Activated T-cell treated with anti-CD3 and anti-CD28 coated beads, Interleukin-2, amount 50 U/mL, for 24 hours (primary cell): ENCODE measurements at regions not wholly inside any gene's neighbourhood (a gene's known extent, or its start where the extent isn't known, plus 50 kb on each side); places are given as distances from the start of the nearest gene placed in this dataset.

ENCODE experiments used
- DNase-seq: peaks from one replicate; pipeline ENCODE4 v3.0.0-alpha.2; 2020
- H3K27ac Mint-ChIP-seq: 2 replicates; pipeline ENCODE4 v1.8.0; 2020; ENCODE audit warnings: mild to moderate bottlenecking, mixed read lengths
- H3K27me3 Mint-ChIP-seq: 2 replicates; pipeline ENCODE4 v1.8.0; 2020; ENCODE audit warnings: mixed read lengths
- H3K36me3 Mint-ChIP-seq: 2 replicates; pipeline ENCODE4 v1.8.0; 2020; ENCODE audit warnings: low read depth, mixed read lengths
- H3K4me1 Mint-ChIP-seq: 2 replicates; pipeline ENCODE4 v1.8.0; 2020; ENCODE audit warnings: low read depth, mixed read lengths
- H3K4me3 Mint-ChIP-seq: 2 replicates; pipeline ENCODE4 v1.8.0; 2020; ENCODE audit warnings: mild to moderate bottlenecking, moderate library complexity, mixed read lengths
- H3K9me3 Mint-ChIP-seq: 2 replicates; pipeline ENCODE4 v1.8.0; 2020; ENCODE audit warnings: mixed read lengths

DNA sequence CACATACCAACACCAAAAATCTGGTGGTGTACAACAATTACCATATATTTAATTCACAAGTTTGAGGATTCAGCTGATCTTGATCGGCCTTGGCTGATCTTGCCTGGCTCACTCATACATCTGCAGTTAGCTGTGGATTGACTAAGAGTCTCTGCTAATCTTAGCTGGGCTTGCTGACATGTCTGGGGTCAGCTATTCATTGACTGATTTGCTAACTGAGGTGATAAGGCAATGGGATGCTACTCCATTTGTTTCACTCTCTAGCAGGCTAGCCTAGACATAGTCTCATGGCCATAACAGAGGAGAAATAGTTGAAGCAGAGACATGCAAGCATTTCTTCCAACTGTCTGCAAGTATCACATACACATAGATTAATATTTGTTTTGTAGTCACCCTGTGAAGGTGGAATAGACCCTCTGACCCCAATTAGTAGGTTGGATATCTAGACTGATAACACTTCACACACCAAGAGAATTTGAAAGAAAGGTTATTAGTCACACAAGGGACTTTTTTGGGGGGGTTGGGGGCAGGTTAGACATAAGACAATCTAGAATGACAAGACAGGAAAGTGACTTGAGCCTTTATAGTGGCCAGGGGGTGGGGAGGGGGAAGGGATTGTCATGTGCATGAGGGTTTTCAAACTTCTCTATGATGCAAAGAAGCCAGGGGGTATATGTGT, 142.3 kb downstream of the BARHL2 start:
- H3K36me3 Mint-ChIP-seq, result no peaks in the 10 kb centered on the region
- H3K27ac Mint-ChIP-seq, result no peak overlapping the region
- H3K9me3 Mint-ChIP-seq, result no peaks in the 10 kb centered on the region
- H3K27me3 Mint-ChIP-seq, result peaks cover 23% of the 10 kb centered on the region
- no peak for DNase-seq
- no peaks in the 10 kb centered on the region for H3K4me1 Mint-ChIP-seq
- no peak overlapping the region for H3K4me3 Mint-ChIP-seq

- no peaks in the 10 kb centered on the region for H3K4me1 Mint-ChIP-seq
- no peaks in the 10 kb centered on the region for H3K9me3 Mint-ChIP-seq
- no peak for DNase-seq
- H3K27me3 Mint-ChIP-seq, result peaks cover 22% of the 10 kb centered on the region
- H3K4me3 Mint-ChIP-seq, result no peak overlapping the region
- no peak overlapping the region for H3K27ac Mint-ChIP-seq
- H3K36me3 Mint-ChIP-seq, result no peaks in the 10 kb centered on the region
Measured at GRCh38 chr1:90573736-90574135, 143.4 kb downstream of the BARHL2 start.

- Mint-ChIP-seq H3K36me3 (no peaks in the 10 kb centered on the region), H3K4me3 (no peak overlapping the region), H3K27ac (no peak overlapping the region), H3K27me3 (peaks cover 23% of the 10 kb centered on the region), H3K4me1 (no peaks in the 10 kb centered on the region), H3K9me3 (no peaks in the 10 kb centered on the region)
- DNase-seq, result no peak
Measured at GRCh38 chr1:90572446-90572845, 144.7 kb downstream of the BARHL2 start.

GRCh38 chr1:90568436-90568835, 148.7 kb downstream of the BARHL2 start:
- no peak overlapping the region for H3K27ac Mint-ChIP-seq
- H3K4me3 Mint-ChIP-seq, result no peak overlapping the region
- no peaks in the 10 kb centered on the region for H3K4me1 Mint-ChIP-seq
- H3K36me3 Mint-ChIP-seq, result no peaks in the 10 kb centered on the region
- H3K27me3 Mint-ChIP-seq, result peaks cover 17% of the 10 kb centered on the region
- DNase-seq, result no peak
- H3K9me3 Mint-ChIP-seq, result no peaks in the 10 kb centered on the region

DNA sequence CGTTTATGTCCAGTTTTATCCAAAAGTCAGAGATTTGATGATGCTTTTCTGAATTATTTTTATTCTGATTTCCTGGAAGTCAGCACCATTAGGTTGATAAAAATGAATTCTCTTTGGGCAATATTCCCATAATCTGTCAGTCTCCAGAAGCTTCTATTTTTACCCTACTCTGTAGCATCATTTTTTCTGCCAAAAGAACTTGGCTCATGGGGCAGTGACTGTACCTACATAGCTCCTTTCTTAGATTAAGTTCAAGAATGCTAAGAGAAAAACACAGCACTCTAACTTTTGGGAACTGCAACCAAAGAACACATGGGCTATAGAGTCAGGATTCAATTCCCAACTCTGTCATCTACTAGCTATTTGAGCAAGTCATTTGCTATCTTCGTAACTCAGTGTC, 152.9 kb downstream of the BARHL2 start:
- Mint-ChIP-seq H3K27me3 (peaks cover 8% of the 10 kb centered on the region), H3K27ac (no peak overlapping the region), H3K4me1 (no peaks in the 10 kb centered on the region), H3K4me3 (no peak overlapping the region), H3K36me3 (no peaks in the 10 kb centered on the region), H3K9me3 (no peaks in the 10 kb centered on the region)
- no peak for DNase-seq

GRCh38 chr1:90562892-90563291, 154.2 kb downstream of the BARHL2 start:
- Mint-ChIP-seq H3K4me3 (no peak overlapping the region), H3K4me1 (no peaks in the 10 kb centered on the region), H3K9me3 (no peaks in the 10 kb centered on the region), H3K27me3 (peaks cover 13% of the 10 kb centered on the region), H3K27ac (no peak overlapping the region), H3K36me3 (no peaks in the 10 kb centered on the region)
- no peak for DNase-seq

GRCh38 chr1:90561911-90562310, 155.2 kb downstream of the BARHL2 start:
- Mint-ChIP-seq H3K4me1 (no peaks in the 10 kb centered on the region), H3K27ac (no peak overlapping the region), H3K36me3 (no peaks in the 10 kb centered on the region), H3K9me3 (no peaks in the 10 kb centered on the region), H3K4me3 (no peak overlapping the region), H3K27me3 (peaks cover 16% of the 10 kb centered on the region)
- no peak for DNase-seq

DNA sequence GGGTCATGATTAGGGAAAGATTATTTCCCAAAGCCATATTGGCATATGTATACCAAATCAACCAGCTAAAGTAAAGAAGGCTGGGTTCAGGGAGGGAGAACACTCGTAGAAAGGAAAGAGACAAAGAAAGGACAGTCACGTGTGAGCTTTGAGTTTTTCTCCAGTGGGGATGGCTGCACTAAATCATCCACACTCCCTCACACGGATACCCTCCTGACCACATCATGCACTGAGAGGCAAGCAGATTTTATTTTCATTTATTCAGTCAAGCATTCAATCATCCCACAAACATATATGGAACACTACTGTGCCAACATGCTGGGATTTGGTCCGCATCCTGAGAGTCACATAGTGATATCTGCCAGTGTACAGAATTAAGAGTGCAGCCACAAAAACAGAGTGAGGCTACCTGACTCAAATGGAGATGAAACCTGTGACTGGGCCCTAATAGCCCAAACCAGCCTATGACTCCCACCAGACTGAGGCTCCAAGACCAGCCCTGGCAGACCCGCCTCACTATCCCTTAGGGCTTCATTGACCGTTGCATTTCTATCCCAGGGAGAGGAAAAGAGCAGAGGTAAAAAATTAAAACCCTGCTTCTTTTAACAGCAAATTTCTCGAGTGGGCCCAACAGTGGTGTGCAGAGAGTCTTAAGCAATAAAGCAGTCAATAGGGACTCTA, 155.9 kb downstream of the BARHL2 start:
- DNase-seq, result no peak
- Mint-ChIP-seq H3K4me3 (no peak overlapping the region), H3K27me3 (peaks cover 19% of the 10 kb centered on the region), H3K4me1 (no peaks in the 10 kb centered on the region), H3K27ac (no peak overlapping the region), H3K9me3 (no peaks in the 10 kb centered on the region), H3K36me3 (no peaks in the 10 kb centered on the region)

DNA sequence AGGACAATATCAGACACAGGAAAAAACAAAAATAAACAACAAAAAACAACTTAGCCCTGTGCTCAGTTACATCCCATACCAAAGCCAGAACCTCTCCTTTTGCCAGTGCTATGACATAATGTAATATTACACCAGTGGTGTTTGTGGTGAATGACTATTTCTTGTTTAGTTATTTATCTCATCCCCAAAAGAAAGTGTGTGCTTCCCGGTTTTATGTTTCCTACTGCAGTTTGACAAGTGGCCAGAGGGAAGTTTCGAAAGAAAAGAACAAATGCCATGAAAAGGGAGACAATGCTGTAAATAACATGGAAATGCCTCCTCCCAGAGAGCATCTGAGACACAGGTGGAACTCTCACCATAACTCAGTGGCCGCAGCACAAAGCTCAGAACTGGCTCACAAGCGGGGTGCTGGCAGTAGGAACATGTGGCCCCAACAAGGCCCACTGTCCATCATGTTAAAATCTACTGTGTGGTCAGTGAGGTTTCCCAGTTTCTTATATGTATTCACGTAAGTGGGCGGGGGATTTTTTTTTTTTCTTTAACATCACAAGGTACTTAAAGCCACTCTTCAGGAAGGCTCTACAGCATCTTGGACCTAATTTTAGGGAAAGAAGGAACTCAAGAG, 158.2 kb downstream of the BARHL2 start:
- H3K4me3 Mint-ChIP-seq, result no peak overlapping the region
- no peaks in the 10 kb centered on the region for H3K36me3 Mint-ChIP-seq
- H3K27ac Mint-ChIP-seq, result no peak overlapping the region
- H3K27me3 Mint-ChIP-seq, result peaks cover 25% of the 10 kb centered on the region
- H3K4me1 Mint-ChIP-seq, result no peaks in the 10 kb centered on the region
- H3K9me3 Mint-ChIP-seq, result no peaks in the 10 kb centered on the region
- DNase-seq, result no peak

DNA sequence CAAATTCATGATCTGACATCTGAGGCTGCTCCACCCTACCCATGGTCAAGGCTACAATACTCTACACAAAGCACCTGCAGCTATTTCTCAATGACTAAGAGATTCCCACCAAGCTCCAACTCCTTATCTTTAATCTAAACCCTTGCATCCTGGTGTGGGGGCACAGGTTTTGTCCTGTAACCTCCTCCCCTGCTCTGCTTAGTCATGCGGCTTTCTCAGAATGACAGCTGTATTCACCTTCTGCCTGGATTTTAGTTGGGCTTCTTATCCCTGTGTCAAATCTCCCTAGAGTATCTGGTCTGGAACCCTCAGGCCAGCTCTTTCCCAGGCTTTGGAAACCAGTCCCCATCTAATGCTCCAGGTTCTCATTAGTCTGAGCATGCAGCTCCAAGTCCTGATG, 159.0 kb downstream of the BARHL2 start:
- Mint-ChIP-seq H3K27ac (no peak overlapping the region), H3K4me1 (no peaks in the 10 kb centered on the region), H3K36me3 (no peaks in the 10 kb centered on the region), H3K27me3 (peaks cover 29% of the 10 kb centered on the region), H3K4me3 (no peak overlapping the region), H3K9me3 (no peaks in the 10 kb centered on the region)
- no peak for DNase-seq

DNA sequence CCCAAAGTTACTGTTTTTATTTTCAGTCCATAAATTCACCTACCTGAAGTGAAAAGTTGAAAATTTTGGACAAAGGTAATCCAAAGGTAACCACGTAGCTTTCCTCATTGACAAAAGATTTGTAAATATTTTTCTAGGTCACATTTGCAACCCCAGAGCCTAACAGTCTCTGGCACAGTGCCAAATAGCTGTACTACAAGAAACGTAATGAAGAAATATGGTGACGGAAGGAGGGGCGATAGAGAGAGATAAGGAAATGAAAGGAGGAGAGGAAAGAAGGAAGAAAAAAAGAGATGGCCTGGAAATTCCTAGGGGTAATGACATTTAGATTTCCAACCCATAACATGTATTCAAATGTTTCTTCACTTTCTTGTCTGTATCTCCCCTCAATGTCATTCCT, 159.4 kb downstream of the BARHL2 start:
- no peak for DNase-seq
- Mint-ChIP-seq H3K27me3 (peaks cover 32% of the 10 kb centered on the region), H3K4me3 (no peak overlapping the region), H3K9me3 (no peaks in the 10 kb centered on the region), H3K27ac (no peak overlapping the region), H3K4me1 (no peaks in the 10 kb centered on the region), H3K36me3 (no peaks in the 10 kb centered on the region)

GRCh38 chr1:90550626-90551406, 166.3 kb downstream of the BARHL2 start:
- DNase-seq, result no peak
- H3K27ac Mint-ChIP-seq, result no peak overlapping the region
- H3K36me3 Mint-ChIP-seq, result no peaks in the 10 kb centered on the region
- H3K4me1 Mint-ChIP-seq, result no peaks in the 10 kb centered on the region
- peaks cover 29% of the 10 kb centered on the region for H3K27me3 Mint-ChIP-seq
- no peaks in the 10 kb centered on the region for H3K9me3 Mint-ChIP-seq
- H3K4me3 Mint-ChIP-seq, result no peak overlapping the region

- no peaks in the 10 kb centered on the region for H3K9me3 Mint-ChIP-seq
- H3K27ac Mint-ChIP-seq, result no peak overlapping the region
- H3K4me3 Mint-ChIP-seq, result no peak overlapping the region
- no peaks in the 10 kb centered on the region for H3K36me3 Mint-ChIP-seq
- DNase-seq, result no peak
- H3K4me1 Mint-ChIP-seq, result no peaks in the 10 kb centered on the region
- peaks cover 6% of the 10 kb centered on the region for H3K27me3 Mint-ChIP-seq
Measured at GRCh38 chr1:90544356-90544755, 172.7 kb downstream of the BARHL2 start.

DNA sequence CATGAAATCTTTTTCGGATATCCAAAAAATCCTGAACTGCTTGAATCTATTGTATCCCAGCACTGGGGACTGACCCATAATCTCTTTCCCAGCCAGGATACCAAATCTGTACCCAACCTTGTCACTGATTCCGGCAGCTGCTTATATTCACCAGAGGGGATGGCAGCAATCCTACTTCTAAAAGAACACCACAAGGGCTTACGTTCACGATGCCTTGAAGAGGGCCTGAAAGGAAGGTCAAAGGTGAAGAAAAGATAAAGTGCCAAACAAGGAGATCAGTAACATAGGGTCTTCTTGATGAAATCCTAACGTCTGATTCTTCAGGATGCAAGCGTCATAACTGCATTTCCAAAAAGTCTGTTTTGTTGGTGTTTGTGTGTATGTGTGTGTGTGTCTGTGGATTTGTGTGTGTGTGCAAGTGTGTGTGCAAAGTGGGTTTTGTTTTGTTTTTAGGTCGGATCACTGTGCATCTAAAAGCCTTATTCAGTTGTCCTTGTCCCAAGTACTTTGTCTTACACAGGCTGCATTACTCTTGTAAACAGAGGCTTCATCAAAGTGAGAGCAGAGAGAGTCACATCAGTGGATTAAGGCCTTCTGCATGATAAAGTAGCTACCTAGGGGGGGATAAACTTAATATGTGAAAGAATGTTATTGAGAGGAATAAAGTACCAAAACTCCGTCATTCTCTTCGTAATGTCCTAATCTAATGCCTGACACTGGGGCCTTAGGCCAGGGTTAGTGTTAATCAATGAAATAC, 179.3 kb downstream of the BARHL2 start:
- Mint-ChIP-seq H3K4me3 (no peak overlapping the region), H3K4me1 (no peaks in the 10 kb centered on the region), H3K27ac (no peak overlapping the region), H3K36me3 (no peaks in the 10 kb centered on the region), H3K27me3 (peaks cover 3% of the 10 kb centered on the region), H3K9me3 (no peaks in the 10 kb centered on the region)
- no peak for DNase-seq
